SK-N-MC (cell line): ENCODE measurements at regions not wholly inside any gene's neighbourhood (a gene's known extent, or its start where the extent isn't known, plus 50 kb on each side); places are given as distances from the start of the nearest gene placed in this dataset.

Source experiments
- DNase-seq: peaks from one replicate; pipeline ENCODE4 v3.0.0-alpha.2; 2011; ENCODE audit warnings: low read depth, low spot score
- H3K27ac ChIP-seq: fragments of 200-600 bp; sonication (generic); 2 replicates; pipeline ENCODE4 v1.5.1; 2016; ENCODE audit warnings: mixed run types
- H3K36me3 ChIP-seq: fragments of 200-600 bp; sonication (generic); 2 replicates; pipeline ENCODE4 v1.6.1; 2017; ENCODE audit warnings: antibody characterized with exemption, low read length, mixed read lengths; ENCODE audit not compliant: insufficient read depth
- H3K4me3 ChIP-seq: fragments of 200-600 bp; sonication (generic); 2 replicates; pipeline ENCODE4 v1.5.1; 2016
- H3K9ac ChIP-seq: fragments of 200-600 bp; sonication (generic); 2 replicates; pipeline ENCODE4 v1.8.0; 2017; ENCODE audit warnings: mixed run types, mixed read lengths; ENCODE audit not compliant: insufficient read length
- H3K9me3 ChIP-seq: fragments of 200-600 bp; sonication (generic); 2 replicates; pipeline ENCODE4 v1.6.1; 2017; ENCODE audit warnings: low read depth, mild to moderate bottlenecking, antibody characterized with exemption, low read length, moderate library complexity, mixed read lengths
- EZH2 ChIP-seq: fragments of 200-600 bp; sonication (generic); IDR thresholded peaks from one replicate; pipeline ENCODE4 v1.6.1; 2017; ENCODE audit warnings: antibody characterized with exemption
- FOXP2 ChIP-seq: optimal IDR thresholded peaks from 2 replicates; pipeline ENCODE3; 2011; ENCODE audit warnings: mild to moderate bottlenecking, moderate library complexity; ENCODE audit not compliant: insufficient read depth; ENCODE audit errors: extremely low read length, control extremely low read depth
- POLR2AphosphoS5 ChIP-seq: IDR thresholded peaks from 2 replicates; pipeline ENCODE4 v1.6.1; 2012; ENCODE audit warnings: mild to moderate bottlenecking, low read depth, low read length, borderline replicate concordance

DNA sequence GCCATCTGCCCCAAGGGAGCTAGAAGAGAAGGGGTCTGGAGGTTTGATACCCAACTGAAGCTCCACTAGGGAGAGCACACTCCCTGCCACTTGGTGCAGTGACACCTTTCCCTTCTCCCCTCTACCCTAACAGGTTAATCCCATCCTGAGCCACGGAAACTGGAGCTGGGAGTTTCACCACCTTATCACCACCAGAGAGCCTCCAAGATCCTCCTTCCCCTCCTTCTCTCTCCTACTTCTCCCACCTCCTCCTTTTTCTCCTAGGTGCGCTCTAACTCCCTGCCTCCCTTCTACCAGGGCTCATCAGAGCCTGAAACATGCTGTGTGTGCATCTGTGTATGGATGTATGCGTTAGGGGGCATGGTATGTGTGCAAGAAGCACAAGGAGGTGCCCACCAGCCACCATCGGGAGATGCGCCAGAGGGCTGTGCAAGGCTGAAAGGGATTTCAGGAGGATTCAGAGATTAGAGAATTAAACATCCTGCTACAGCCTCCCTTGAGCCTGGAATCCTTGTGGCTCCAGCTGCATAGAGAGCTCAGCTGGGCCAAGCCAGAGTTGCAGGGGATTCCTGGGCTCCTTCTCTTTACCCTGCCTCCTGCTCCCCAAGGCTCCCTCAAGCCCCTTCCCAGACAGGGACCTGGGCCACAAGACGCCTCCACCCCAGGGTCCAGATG is 89.8 kb downstream of the PCDH1 start:
- no peak for DNase-seq
- Histone ChIP-seq H3K9ac (no peak overlapping the region), H3K9me3 (no peaks in the 10 kb centered on the region), H3K4me3 (no peak overlapping the region), H3K36me3 (no peaks in the 10 kb centered on the region), H3K27ac (no peak overlapping the region)
- TF ChIP-seq FOXP2: no peak
- TF ChIP-seq POLR2AphosphoS5: no peak
- no peak for TF ChIP-seq EZH2

- no peak for DNase-seq
- no peaks in the 10 kb centered on the region for H3K36me3 ChIP-seq
- no peaks in the 10 kb centered on the region for H3K9me3 ChIP-seq
- no peak for TF ChIP-seq EZH2
- no peak for TF ChIP-seq FOXP2
- TF ChIP-seq POLR2AphosphoS5: no peak
- no peak overlapping the region for H3K9ac ChIP-seq
- no peak overlapping the region for H3K4me3 ChIP-seq
- H3K27ac ChIP-seq: no peak overlapping the region
Measured at GRCh38 chr5:141787376-141787775, 90.8 kb downstream of the PCDH1 start.

- H3K4me3 ChIP-seq: no peak overlapping the region
- no peaks in the 10 kb centered on the region for H3K9me3 ChIP-seq
- TF ChIP-seq POLR2AphosphoS5 (no peak), FOXP2 (no peak), EZH2 (no peak)
- H3K9ac ChIP-seq: no peak overlapping the region
- no peak for DNase-seq
- no peaks in the 10 kb centered on the region for H3K36me3 ChIP-seq
- no peak overlapping the region for H3K27ac ChIP-seq
Measured at GRCh38 chr5:141786700-141787099, 91.5 kb downstream of the PCDH1 start.

DNA sequence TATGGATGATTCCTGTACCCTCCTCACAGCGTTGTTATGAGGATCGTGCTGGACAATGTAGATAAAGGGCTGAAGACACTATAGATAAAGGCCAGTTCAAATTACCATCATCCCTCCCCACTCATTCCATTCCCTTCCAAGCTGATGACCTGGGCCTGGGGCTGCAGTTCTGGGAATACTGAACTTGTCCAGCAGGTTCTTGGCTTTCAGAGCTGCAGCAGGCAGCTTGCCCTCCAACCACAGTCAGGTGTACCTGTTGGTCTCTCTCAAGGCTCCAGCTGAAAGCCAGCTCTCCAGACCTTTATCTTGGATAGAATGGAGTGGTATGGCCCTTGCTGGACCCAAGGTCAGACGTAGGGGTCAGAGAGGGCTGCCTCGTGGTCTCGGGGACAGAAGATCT is 92.5 kb downstream of the PCDH1 start:
- TF ChIP-seq EZH2: no peak
- TF ChIP-seq FOXP2: no peak
- TF ChIP-seq POLR2AphosphoS5: no peak
- H3K9me3 ChIP-seq: no peaks in the 10 kb centered on the region
- H3K27ac ChIP-seq: no peak overlapping the region
- H3K36me3 ChIP-seq: no peaks in the 10 kb centered on the region
- H3K4me3 ChIP-seq: no peak overlapping the region
- no peak overlapping the region for H3K9ac ChIP-seq
- no peak for DNase-seq

DNA sequence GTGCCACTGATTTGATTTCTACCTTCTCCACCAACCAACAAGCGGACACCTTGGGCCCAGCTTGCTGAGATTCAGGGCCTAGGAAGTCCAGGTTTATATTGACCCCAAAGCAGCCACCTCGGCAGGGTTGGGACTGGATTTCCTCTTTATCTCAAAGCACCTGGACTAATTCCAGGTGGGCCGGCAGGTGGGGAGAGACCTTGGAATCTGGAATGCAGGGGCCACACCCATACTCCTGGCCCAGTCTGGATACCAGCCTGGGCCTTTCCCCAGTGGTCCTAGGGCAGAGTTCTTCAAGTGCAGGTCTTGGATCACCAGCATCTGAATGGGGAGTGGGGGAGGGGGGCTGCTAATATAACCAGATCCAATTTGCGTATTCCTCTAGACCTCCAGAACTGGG is 93.1 kb downstream of the PCDH1 start:
- Histone ChIP-seq H3K4me3 (no peak overlapping the region), H3K9me3 (no peaks in the 10 kb centered on the region), H3K27ac (no peak overlapping the region), H3K36me3 (no peaks in the 10 kb centered on the region), H3K9ac (no peak overlapping the region)
- no peak for TF ChIP-seq FOXP2
- no peak for TF ChIP-seq POLR2AphosphoS5
- no peak for TF ChIP-seq EZH2
- DNase-seq: no peak

DNA sequence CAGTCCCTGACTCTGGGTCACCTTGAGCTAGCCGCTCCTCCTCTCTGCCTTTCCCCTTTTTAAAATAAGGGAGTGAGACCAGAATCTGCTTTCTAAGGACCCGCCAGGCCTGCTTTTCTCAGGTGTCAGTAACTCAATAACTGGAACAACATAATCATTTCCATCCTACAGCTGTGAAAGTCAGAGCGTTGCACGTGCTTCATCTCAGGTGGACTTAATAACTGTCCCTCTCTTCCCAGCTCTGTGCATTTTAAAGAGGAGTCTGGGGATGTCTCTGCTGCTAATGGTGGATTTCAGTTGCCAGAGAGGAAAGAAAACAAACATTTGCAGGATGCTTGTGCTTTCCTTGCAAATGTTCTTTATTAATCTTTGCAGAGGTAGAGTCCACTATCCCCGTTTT is 93.7 kb downstream of the PCDH1 start:
- H3K9me3 ChIP-seq: no peaks in the 10 kb centered on the region
- no peak overlapping the region for H3K4me3 ChIP-seq
- H3K36me3 ChIP-seq: no peaks in the 10 kb centered on the region
- DNase-seq: no peak
- H3K27ac ChIP-seq: no peak overlapping the region
- no peak overlapping the region for H3K9ac ChIP-seq
- TF ChIP-seq POLR2AphosphoS5 (no peak), FOXP2 (no peak), EZH2 (no peak)

GRCh38 chr5:141783947-141784296 is 94.3 kb downstream of the PCDH1 start:
- DNase-seq: no peak
- TF ChIP-seq EZH2 (no peak), FOXP2 (no peak), POLR2AphosphoS5 (no peak)
- Histone ChIP-seq H3K9me3 (no peaks in the 10 kb centered on the region), H3K9ac (no peak overlapping the region), H3K27ac (no peak overlapping the region), H3K36me3 (no peaks in the 10 kb centered on the region), H3K4me3 (no peak overlapping the region)

- Histone ChIP-seq H3K9ac (no peak overlapping the region), H3K36me3 (no peaks in the 10 kb centered on the region), H3K9me3 (no peaks in the 10 kb centered on the region), H3K4me3 (no peak overlapping the region), H3K27ac (no peak overlapping the region)
- TF ChIP-seq FOXP2: no peak
- TF ChIP-seq EZH2: no peak
- no peak for TF ChIP-seq POLR2AphosphoS5
- no peak for DNase-seq
Measured at GRCh38 chr5:141783005-141783946, 94.9 kb downstream of the PCDH1 start.

GRCh38 chr5:141781910-141782309 is 96.3 kb downstream of the PCDH1 start:
- no peak for TF ChIP-seq POLR2AphosphoS5
- no peak for TF ChIP-seq FOXP2
- no peak for TF ChIP-seq EZH2
- Histone ChIP-seq H3K36me3 (no peaks in the 10 kb centered on the region), H3K9ac (no peak overlapping the region), H3K4me3 (no peak overlapping the region), H3K9me3 (no peaks in the 10 kb centered on the region), H3K27ac (no peak overlapping the region)
- no peak for DNase-seq
